GM12878 (cell line): ENCODE measurements at regions not wholly inside any gene's neighbourhood (a gene's known extent, or its start where the extent isn't known, plus 50 kb on each side); places are given as distances from the start of the nearest gene placed in this dataset.

Source experiments
- ATAC-seq: fragments of 200-7000 bp; cut with Tn5 transposase; 3 replicates; pipeline ENCODE4 v1.9.1; 2020; ENCODE audit warnings: mild to moderate bottlenecking, moderate library complexity
- BruUV-seq: library from RNA; stranded (reverse); fragments of 400-500 nt; replicated peaks from 2 replicates; lab custom pipeline; 2021; lab: Mats Ljungman, UMichigan
- CTCF ChIA-PET: fragments of 300-600 bp; sonication (Branson Sonifier 250); formaldehyde crosslinking; extraction: SDS; loops from one replicate; lab custom pipeline; 2021; ENCODE audit warnings: inconsistent platforms; lab: Yijun Ruan, JAX
- POLR2A ChIA-PET: fragments of 350-600 bp; formaldehyde crosslinking; extraction: SDS; loops from one replicate; lab custom pipeline; 2021; ENCODE audit warnings: inconsistent platforms; lab: Charles Lee
- RAD21 ChIA-PET: fragments of 300-600 bp; sonication (Branson Sonifier 250); formaldehyde crosslinking; loops from one replicate; lab custom pipeline; 2023; ENCODE audit warnings: antibody characterized with exemption; ENCODE audit not compliant: unreplicated experiment; lab: Charles Lee
- SMC1A ChIA-PET: fragments of 300-600 bp; sonication (Branson Sonifier 250); formaldehyde crosslinking; loops from one replicate; lab custom pipeline; 2023; ENCODE audit not compliant: unreplicated experiment, uncharacterized antibody; lab: Charles Lee
- DNase-seq: peaks from one replicate; pipeline ENCODE4 v3.0.0-alpha.2; 2011; ENCODE audit warnings: low read depth, low spot score
- FAIRE-seq: peaks from 3 replicates; lab custom pipeline; 2011; peaks lifted over from hg19 to GRCh38; lab: Jason Lieb, UNC
- H2AFZ ChIP-seq: 2 replicates; pipeline ENCODE4 v1.6.0; 2011; ENCODE audit warnings: low read depth, low read length, control low read depth; ENCODE audit not compliant: control insufficient read depth
- H3K27ac ChIP-seq: 2 replicates; pipeline ENCODE4 v1.5.1; 2011; ENCODE audit warnings: control low read depth; ENCODE audit not compliant: control insufficient read depth, insufficient read depth
- H3K27me3 ChIP-seq, 2 experiments: replicated peaks in 1 of 2; 2 replicates each; pipeline versions ENCODE4 v1.6.0 to v1.6.1; 2011; ENCODE audit warnings: low read length in 1 of 2; ENCODE audit not compliant: control insufficient read depth in 2 of 2, insufficient read depth in 2 of 2
- H3K36me3 ChIP-seq, 2 experiments: 2 replicates each; pipeline ENCODE4 v1.5.1; 2011; ENCODE audit warnings: low read length in 1 of 2; ENCODE audit not compliant: control insufficient read depth in 2 of 2, insufficient read depth in 2 of 2
- H3K4me1 ChIP-seq: 2 replicates; pipeline ENCODE4 v1.6.1; 2011; ENCODE audit warnings: mild to moderate bottlenecking, low read length, moderate library complexity, mixed read lengths; ENCODE audit not compliant: control insufficient read depth, insufficient read depth
- H3K4me2 ChIP-seq: 2 replicates; pipeline ENCODE4 v1.6.0; 2011; ENCODE audit warnings: control low read depth; ENCODE audit not compliant: control insufficient read depth, insufficient read depth
- H3K4me3 ChIP-seq: fragments of 200-600 bp; sonication (generic); 2 replicates; pipeline ENCODE4 v1.5.1; 2016
- H3K79me2 ChIP-seq: 2 replicates; pipeline ENCODE4 v1.6.0; 2011; ENCODE audit warnings: low read length; ENCODE audit not compliant: control insufficient read depth, insufficient read depth
- H3K9ac ChIP-seq: 2 replicates; pipeline ENCODE4 v1.8.0; 2011; ENCODE audit warnings: low read length, control low read depth, mixed read lengths; ENCODE audit not compliant: control insufficient read depth, insufficient read depth
- H3K9me3 ChIP-seq: replicated peaks from 3 replicates; pipeline ENCODE4 v1.5.1; 2011; ENCODE audit warnings: mild to moderate bottlenecking, low read length; ENCODE audit not compliant: control insufficient read depth, insufficient read depth
- H4K20me1 ChIP-seq: 2 replicates; pipeline ENCODE4 v1.6.0; 2011; ENCODE audit not compliant: control insufficient read depth, insufficient read depth
- ASH2L ChIP-seq: fragments of 300-600, 200-600 bp; sonication (generic); IDR thresholded peaks from 2 replicates; pipeline ENCODE4 v1.6.1; 2017; ENCODE audit warnings: low read depth, mild to moderate bottlenecking, borderline replicate concordance
- CBX5 ChIP-seq: sonication (generic); IDR thresholded peaks from 2 replicates; pipeline ENCODE4 v1.6.1; 2016; ENCODE audit warnings: low read depth, moderate library complexity, mild to moderate bottlenecking, inconsistent platforms
- EGR1 ChIP-seq, 2 experiments: IDR thresholded peaks; 1 replicate in 1 of 2; 2 replicates in 1 of 2; pipeline ENCODE4 v1.6.1; 2011 to 2012; ENCODE audit warnings: low read depth in 2 of 2, low read length in 2 of 2, borderline replicate concordance in 1 of 2, mild to moderate bottlenecking in 1 of 2, moderate library complexity in 1 of 2
- FOS ChIP-seq: IDR thresholded peaks from 3 replicates; pipeline ENCODE4 v1.6.1; 2011; ENCODE audit warnings: borderline replicate concordance; ENCODE audit not compliant: insufficient read length; ENCODE audit errors: extremely low read depth
- FOXK2 ChIP-seq: fragments of 450-650 bp; IDR thresholded peaks from 2 replicates; pipeline ENCODE4 v1.6.1; 2017; ENCODE audit warnings: mild to moderate bottlenecking, moderate library complexity
- FOXM1 ChIP-seq: IDR thresholded peaks from 2 replicates; pipeline ENCODE4 v1.6.1; 2012; ENCODE audit warnings: low read depth, mild to moderate bottlenecking, inconsistent platforms, low read length, moderate library complexity
- IKZF1 ChIP-seq: fragments of 450-650 bp; conservative IDR thresholded peaks from 2 replicates; pipeline ENCODE4 v1.6.1; 2017; ENCODE audit warnings: antibody characterized with exemption, mild to moderate bottlenecking
- IRF5 ChIP-seq: fragments of 450-650 bp; IDR thresholded peaks from 2 replicates; pipeline ENCODE4 v1.6.1; 2017; ENCODE audit warnings: borderline replicate concordance
- NFIC ChIP-seq: IDR thresholded peaks from 2 replicates; pipeline ENCODE4 v1.6.1; 2012; ENCODE audit warnings: low read depth, mild to moderate bottlenecking, inconsistent platforms, low read length, moderate library complexity
- NFYB ChIP-seq: IDR thresholded peaks from 2 replicates; pipeline ENCODE4 v1.6.1; 2011; ENCODE audit warnings: low read depth, mild to moderate bottlenecking, low read length, improper control_type of control experiment, moderate library complexity; ENCODE audit not compliant: insufficient read depth
- SMAD1 ChIP-seq: fragments of 450-650 bp; IDR thresholded peaks from 2 replicates; pipeline ENCODE4 v1.6.1; 2018; ENCODE audit warnings: mild to moderate bottlenecking, low read depth; ENCODE audit not compliant: partially characterized antibody
- SMAD5 ChIP-seq: IDR thresholded peaks from 2 replicates; pipeline ENCODE4 v1.6.1; 2016; ENCODE audit warnings: antibody characterized with exemption, low read depth
- SUZ12 ChIP-seq: fragments of 200-600 bp; sonication (generic); IDR thresholded peaks from one replicate; pipeline ENCODE4 v1.6.1; 2018; ENCODE audit warnings: antibody characterized with exemption, mild to moderate bottlenecking; ENCODE audit not compliant: unreplicated experiment
- TAF1 ChIP-seq: IDR thresholded peaks from 2 replicates; pipeline ENCODE4 v1.6.1; 2011; ENCODE audit warnings: mild to moderate bottlenecking, low read depth, low read length, borderline replicate concordance
- ZBED1 ChIP-seq: IDR thresholded peaks from 2 replicates; pipeline ENCODE4 v1.6.1; 2016; ENCODE audit warnings: borderline replicate concordance
- in situ Hi-C: fragments of 300-500 bp; cut with MboI; formaldehyde crosslinking; loops from 9 replicates; pipeline ENCODE4 v1.14.3; 2018; ENCODE audit warnings: mixed read lengths
- intact Hi-C: fragments of 100-400 bp; cut with micrococcal nuclease; formaldehyde crosslinking; loops from one replicate; pipeline ENCODE4 v1.14.2; 2022; ENCODE audit not compliant: unreplicated experiment

- FAIRE-seq (no peak), DNase-seq (no peak), ATAC-seq (no peak)
- H3K9ac ChIP-seq = no peak overlapping the region
- TF ChIP-seq FOS (no peak), SUZ12 (no peak), ASH2L (no peak), NFIC (no peak), FOXM1 (no peak), EGR1 (IDR thresholded peaks at IDR 0.05; ENCODE audit: borderline replicate concordance in 1 of 2, low read depth in 2 of 2, low read length in 2 of 2) (no peak), SMAD1 (no peak), CBX5 (no peak), IKZF1 (no peak), SMAD5 (no peak), TAF1 (no peak), NFYB (no peak), ZBED1 (no peak), FOXK2 (no peak), IRF5 (no peak)
- H3K27me3 ChIP-seq = no peaks in the 10 kb centered on the region
- no peak overlapping the region for H2AFZ ChIP-seq
- ChIA-PET POLR2A (no interaction called here), RAD21 (no interaction called here), SMC1A (interaction anchor here (1.0 to 1.2 kb wide), 3 partner anchors 11 to 29 kb away, joined by 3 to 4 read pairs (median 4); no protein-coding TSS in a partner anchor), CTCF (no interaction called here)
- no peaks in the 10 kb centered on the region for H3K9me3 ChIP-seq
- H3K79me2 ChIP-seq = no peaks in the 10 kb centered on the region
- no peak overlapping the region for H3K27ac ChIP-seq
- in situ Hi-C loops = no loop called here
- H3K4me2 ChIP-seq = no peak overlapping the region
- no peak overlapping the region for H3K4me3 ChIP-seq
- intact Hi-C loops = no loop called here
- H3K4me1 ChIP-seq = no peaks in the 10 kb centered on the region
- no peaks in the 10 kb centered on the region for H3K36me3 ChIP-seq
- no TSS peak for BruUV-seq
- H4K20me1 ChIP-seq = no peaks in the 10 kb centered on the region
Measured at GRCh38 chr4:37126051-37126450, 118.5 kb upstream of the NWD2 start.
